ENCODE measurements at regions not wholly inside any gene's neighbourhood (a gene's known extent, or its start where the extent isn't known, plus 50 kb on each side); places are given as distances from the start of the nearest gene placed in this dataset.

- intact Hi-C loops (cut with DNase I): no loop called here
- H3K27ac ChIP-seq: no peak overlapping the region
Observed at GRCh38 chr9:107712390-107712789, 222.8 kb upstream of the KLF4 start.

DNA sequence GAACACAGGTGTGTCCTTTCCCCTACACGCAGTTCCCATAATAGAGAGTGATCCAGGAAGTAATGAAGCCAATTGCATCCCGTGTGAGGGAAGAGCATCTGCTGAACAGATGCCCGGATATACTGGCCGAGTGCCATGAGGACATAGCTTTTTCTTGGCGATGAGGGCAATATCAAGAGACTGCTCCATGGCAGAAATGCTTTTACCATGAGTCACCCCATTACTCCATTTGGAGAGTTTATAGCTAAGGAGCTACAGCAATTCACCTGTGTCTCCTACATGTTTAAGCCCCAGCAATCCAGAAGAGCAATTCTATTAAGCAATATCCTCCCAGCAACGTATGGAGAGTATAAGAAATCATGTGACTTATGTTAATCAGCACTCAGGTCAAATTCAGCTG, 222.0 kb upstream of the KLF4 start:
- Histone ChIP-seq H3K4me1 (peaks cover 13% of the 10 kb centered on the region), H3K27me3 (no peaks in the 10 kb centered on the region), H3K27ac (no peak overlapping the region), H3K36me3 (no peaks in the 10 kb centered on the region), H3K4me3 (no peak overlapping the region), H3K9me3 (no peaks in the 10 kb centered on the region)
- no peak for DNase-seq (ENCODE audit: extremely low spot score in 2 of 2)
- intact Hi-C loops (cut with DNase I): no loop called here
- no peak for TF ChIP-seq POLR2A (IDR thresholded peaks at IDR 0.05)

More at GRCh38 chr9:107712390-107712789, 222.8 kb upstream of the KLF4 start:
- peaks cover 7% of the 10 kb centered on the region for H3K4me1 ChIP-seq
- no peak overlapping the region for H3K4me3 ChIP-seq
- no peaks in the 10 kb centered on the region for H3K36me3 ChIP-seq
- DNase-seq (ENCODE audit: extremely low spot score in 2 of 2): no peak
- H3K9me3 ChIP-seq: no peaks in the 10 kb centered on the region
- no peaks in the 10 kb centered on the region for H3K27me3 ChIP-seq
- TF ChIP-seq, protein P1, sequence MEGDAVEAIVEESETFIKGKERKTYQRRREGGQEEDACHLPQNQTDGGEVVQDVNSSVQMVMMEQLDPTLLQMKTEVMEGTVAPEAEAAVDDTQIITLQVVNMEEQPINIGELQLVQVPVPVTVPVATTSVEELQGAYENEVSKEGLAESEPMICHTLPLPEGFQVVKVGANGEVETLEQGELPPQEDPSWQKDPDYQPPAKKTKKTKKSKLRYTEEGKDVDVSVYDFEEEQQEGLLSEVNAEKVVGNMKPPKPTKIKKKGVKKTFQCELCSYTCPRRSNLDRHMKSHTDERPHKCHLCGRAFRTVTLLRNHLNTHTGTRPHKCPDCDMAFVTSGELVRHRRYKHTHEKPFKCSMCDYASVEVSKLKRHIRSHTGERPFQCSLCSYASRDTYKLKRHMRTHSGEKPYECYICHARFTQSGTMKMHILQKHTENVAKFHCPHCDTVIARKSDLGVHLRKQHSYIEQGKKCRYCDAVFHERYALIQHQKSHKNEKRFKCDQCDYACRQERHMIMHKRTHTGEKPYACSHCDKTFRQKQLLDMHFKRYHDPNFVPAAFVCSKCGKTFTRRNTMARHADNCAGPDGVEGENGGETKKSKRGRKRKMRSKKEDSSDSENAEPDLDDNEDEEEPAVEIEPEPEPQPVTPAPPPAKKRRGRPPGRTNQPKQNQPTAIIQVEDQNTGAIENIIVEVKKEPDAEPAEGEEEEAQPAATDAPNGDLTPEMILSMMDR (IDR thresholded peaks at IDR 0.05): no peak
- TF ChIP-seq POLR2AphosphoS5 (IDR thresholded peaks at IDR 0.05; ENCODE audit: insufficient read depth in 1 of 2, low read depth in 1 of 2) (no peak), POLR2A (IDR thresholded peaks at IDR 0.05) (no peak)

DNA sequence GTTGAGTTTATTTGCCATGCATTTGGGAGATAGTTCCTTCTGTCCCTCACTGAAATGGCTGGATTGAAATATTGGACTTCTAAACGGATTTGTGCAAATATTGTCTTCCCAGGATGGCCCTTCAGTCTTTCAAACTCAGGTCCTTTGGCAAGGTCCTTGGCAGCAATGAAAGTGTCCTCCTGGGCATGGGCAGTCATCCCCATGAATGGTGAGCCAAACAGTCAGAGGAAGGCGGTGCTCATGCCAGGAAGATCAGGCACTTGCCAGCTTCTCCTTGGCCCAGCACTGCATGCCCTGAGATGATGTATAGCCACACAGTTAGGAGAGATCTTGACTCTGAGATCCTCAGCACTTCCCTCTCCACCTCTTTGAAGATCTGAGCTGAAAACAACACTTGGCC, 221.4 kb upstream of the KLF4 start:
- H3K36me3 ChIP-seq: no peaks in the 10 kb centered on the region
- no peak overlapping the region for H3K27ac ChIP-seq

GRCh38 chr9:107710546-107710945, 221.0 kb upstream of the KLF4 start:
- Histone ChIP-seq H3K27ac (no peak overlapping the region), H3K4me3 (no peak overlapping the region), H3K27me3 (no peaks in the 10 kb centered on the region), H3K4me1 (peaks cover 13% of the 10 kb centered on the region), H3K9me3 (no peaks in the 10 kb centered on the region), H3K36me3 (no peaks in the 10 kb centered on the region)
- intact Hi-C loops (cut with DNase I): no loop called here
- TF ChIP-seq, protein P1 (IDR thresholded peaks at IDR 0.05): no peak
- TF ChIP-seq POLR2AphosphoS5 (IDR thresholded peaks at IDR 0.05; ENCODE audit: insufficient read depth in 1 of 2, low read depth in 1 of 2): no peak
- no peak for TF ChIP-seq POLR2A (IDR thresholded peaks at IDR 0.05)
- no peak for DNase-seq (ENCODE audit: extremely low spot score in 2 of 2)

More for the DNA sequence above, 221.4 kb upstream of the KLF4 start:
- intact Hi-C loops (cut with DNase I): no loop called here
- DNase-seq (ENCODE audit: extremely low spot score in 2 of 2): no peak
- Histone ChIP-seq H3K27me3 (no peaks in the 10 kb centered on the region), H3K4me1 (peaks cover 13% of the 10 kb centered on the region), H3K9me3 (no peaks in the 10 kb centered on the region), H3K4me3 (no peak overlapping the region)
- TF ChIP-seq, protein P1 (IDR thresholded peaks at IDR 0.05): no peak
- TF ChIP-seq POLR2A (IDR thresholded peaks at IDR 0.05): no peak
- TF ChIP-seq POLR2AphosphoS5 (IDR thresholded peaks at IDR 0.05; ENCODE audit: insufficient read depth in 1 of 2, low read depth in 1 of 2): no peak

- Histone ChIP-seq H3K4me1 (peaks cover 13% of the 10 kb centered on the region), H3K27ac (no peak overlapping the region), H3K4me3 (no peak overlapping the region), H3K27me3 (no peaks in the 10 kb centered on the region), H3K36me3 (no peaks in the 10 kb centered on the region), H3K9me3 (no peaks in the 10 kb centered on the region)
- intact Hi-C loops (cut with DNase I): no loop called here
- TF ChIP-seq, protein P1 (IDR thresholded peaks at IDR 0.05): no peak
- TF ChIP-seq POLR2A (IDR thresholded peaks at IDR 0.05) (no peak), POLR2AphosphoS5 (IDR thresholded peaks at IDR 0.05; ENCODE audit: insufficient read depth in 1 of 2, low read depth in 1 of 2) (no peak)
- DNase-seq (ENCODE audit: extremely low spot score in 2 of 2): no peak
Observed at GRCh38 chr9:107708791-107709190, 219.2 kb upstream of the KLF4 start.

Data from vagina (tissue), 2 donors.